ENCODE measurements at regions not wholly inside any gene's neighbourhood (a gene's known extent, or its start where the extent isn't known, plus 50 kb on each side); places are given as distances from the start of the nearest gene placed in this dataset.
A peak's percentile ranks its signal among the peaks of the same experiment; 100 is the strongest.

GRCh38 chr6:71531006-71531405 lies 242.4 kb downstream of the OGFRL1 start (continued):
- TF ChIP-seq, protein P1, sequence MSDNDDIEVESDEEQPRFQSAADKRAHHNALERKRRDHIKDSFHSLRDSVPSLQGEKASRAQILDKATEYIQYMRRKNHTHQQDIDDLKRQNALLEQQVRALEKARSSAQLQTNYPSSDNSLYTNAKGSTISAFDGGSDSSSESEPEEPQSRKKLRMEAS (CRISPR knock-in tag; IDR thresholded peaks at IDR 0.05), result no peak

- Mint-ChIP-seq H3K9me3 (no peaks in the 10 kb centered on the region), H3K4me1 (0 out of 2 replicates have a peak, but pooled peaks cover 5% of the 10 kb centered on the region), H3K27ac (no peak overlapping the region), H3K4me3 (no peak overlapping the region), H3K36me3 (no peaks in the 10 kb centered on the region), H3K27me3 (ENCODE audit: low read depth) (no peaks in the 10 kb centered on the region)
- ChIA-PET POLR2A (no interaction called here), CTCF (interaction anchor here (0.6 to 0.7 kb wide), 2 partner anchors 88 to 511 kb away, joined by 3 read pairs; no protein-coding TSS in a partner anchor)
- peak; percentile 43 for ATAC-seq
- TF ChIP-seq, protein P2, sequence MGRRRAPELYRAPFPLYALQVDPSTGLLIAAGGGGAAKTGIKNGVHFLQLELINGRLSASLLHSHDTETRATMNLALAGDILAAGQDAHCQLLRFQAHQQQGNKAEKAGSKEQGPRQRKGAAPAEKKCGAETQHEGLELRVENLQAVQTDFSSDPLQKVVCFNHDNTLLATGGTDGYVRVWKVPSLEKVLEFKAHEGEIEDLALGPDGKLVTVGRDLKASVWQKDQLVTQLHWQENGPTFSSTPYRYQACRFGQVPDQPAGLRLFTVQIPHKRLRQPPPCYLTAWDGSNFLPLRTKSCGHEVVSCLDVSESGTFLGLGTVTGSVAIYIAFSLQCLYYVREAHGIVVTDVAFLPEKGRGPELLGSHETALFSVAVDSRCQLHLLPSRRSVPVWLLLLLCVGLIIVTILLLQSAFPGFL (CRISPR knock-in tag; IDR thresholded peaks at IDR 0.05; ENCODE audit: borderline replicate concordance), result no peak
- no peak for TF ChIP-seq RELA (CRISPR knock-in tag; IDR thresholded peaks at IDR 0.05; ENCODE audit: borderline replicate concordance)
- TF ChIP-seq, protein P3, sequence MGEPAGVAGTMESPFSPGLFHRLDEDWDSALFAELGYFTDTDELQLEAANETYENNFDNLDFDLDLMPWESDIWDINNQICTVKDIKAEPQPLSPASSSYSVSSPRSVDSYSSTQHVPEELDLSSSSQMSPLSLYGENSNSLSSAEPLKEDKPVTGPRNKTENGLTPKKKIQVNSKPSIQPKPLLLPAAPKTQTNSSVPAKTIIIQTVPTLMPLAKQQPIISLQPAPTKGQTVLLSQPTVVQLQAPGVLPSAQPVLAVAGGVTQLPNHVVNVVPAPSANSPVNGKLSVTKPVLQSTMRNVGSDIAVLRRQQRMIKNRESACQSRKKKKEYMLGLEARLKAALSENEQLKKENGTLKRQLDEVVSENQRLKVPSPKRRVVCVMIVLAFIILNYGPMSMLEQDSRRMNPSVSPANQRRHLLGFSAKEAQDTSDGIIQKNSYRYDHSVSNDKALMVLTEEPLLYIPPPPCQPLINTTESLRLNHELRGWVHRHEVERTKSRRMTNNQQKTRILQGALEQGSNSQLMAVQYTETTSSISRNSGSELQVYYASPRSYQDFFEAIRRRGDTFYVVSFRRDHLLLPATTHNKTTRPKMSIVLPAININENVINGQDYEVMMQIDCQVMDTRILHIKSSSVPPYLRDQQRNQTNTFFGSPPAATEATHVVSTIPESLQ (CRISPR knock-in tag; IDR thresholded peaks at IDR 0.05), result no peak
- TF ChIP-seq, protein P4, sequence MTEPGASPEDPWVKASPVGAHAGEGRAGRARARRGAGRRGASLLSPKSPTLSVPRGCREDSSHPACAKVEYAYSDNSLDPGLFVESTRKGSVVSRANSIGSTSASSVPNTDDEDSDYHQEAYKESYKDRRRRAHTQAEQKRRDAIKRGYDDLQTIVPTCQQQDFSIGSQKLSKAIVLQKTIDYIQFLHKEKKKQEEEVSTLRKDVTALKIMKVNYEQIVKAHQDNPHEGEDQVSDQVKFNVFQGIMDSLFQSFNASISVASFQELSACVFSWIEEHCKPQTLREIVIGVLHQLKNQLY (CRISPR knock-in tag; IDR thresholded peaks at IDR 0.05), result no peak
- no peak for DNase-seq (ENCODE audit: low spot score)
Measured at GRCh38 chr6:71531841-71532240, 243.2 kb downstream of the OGFRL1 start.

DNA sequence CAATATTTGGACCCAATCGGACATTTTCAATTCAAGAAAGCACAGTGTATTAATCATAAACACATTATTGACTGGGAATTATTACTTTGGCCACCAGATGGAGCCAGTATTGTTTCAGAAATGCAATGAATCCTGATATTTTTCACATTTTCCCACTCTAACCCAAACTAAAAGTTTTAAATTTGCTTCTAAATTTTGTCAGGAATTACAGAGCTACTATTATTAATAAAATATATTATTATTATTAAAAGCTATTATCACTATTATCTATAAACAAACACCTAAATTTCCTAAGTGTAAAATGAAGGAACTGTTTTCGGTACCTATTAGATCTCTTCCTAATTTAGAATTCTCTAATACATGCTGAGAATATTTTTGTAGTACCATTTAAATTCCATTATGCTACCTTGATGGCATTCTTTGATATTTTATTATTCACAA lies 245.3 kb downstream of the OGFRL1 start:
- no peak for TF ChIP-seq PRDM15 (CRISPR knock-in tag; IDR thresholded peaks at IDR 0.05)
- TF ChIP-seq, protein P5, sequence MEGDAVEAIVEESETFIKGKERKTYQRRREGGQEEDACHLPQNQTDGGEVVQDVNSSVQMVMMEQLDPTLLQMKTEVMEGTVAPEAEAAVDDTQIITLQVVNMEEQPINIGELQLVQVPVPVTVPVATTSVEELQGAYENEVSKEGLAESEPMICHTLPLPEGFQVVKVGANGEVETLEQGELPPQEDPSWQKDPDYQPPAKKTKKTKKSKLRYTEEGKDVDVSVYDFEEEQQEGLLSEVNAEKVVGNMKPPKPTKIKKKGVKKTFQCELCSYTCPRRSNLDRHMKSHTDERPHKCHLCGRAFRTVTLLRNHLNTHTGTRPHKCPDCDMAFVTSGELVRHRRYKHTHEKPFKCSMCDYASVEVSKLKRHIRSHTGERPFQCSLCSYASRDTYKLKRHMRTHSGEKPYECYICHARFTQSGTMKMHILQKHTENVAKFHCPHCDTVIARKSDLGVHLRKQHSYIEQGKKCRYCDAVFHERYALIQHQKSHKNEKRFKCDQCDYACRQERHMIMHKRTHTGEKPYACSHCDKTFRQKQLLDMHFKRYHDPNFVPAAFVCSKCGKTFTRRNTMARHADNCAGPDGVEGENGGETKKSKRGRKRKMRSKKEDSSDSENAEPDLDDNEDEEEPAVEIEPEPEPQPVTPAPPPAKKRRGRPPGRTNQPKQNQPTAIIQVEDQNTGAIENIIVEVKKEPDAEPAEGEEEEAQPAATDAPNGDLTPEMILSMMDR (IDR thresholded peaks at IDR 0.05), result peak; percentile 41
- Mint-ChIP-seq H3K27ac (no peak overlapping the region), H3K4me1 (0 out of 2 replicates have a peak, but pooled peaks cover 5% of the 10 kb centered on the region), H3K27me3 (ENCODE audit: low read depth) (no peaks in the 10 kb centered on the region), H3K4me3 (no peak overlapping the region), H3K9me3 (no peaks in the 10 kb centered on the region), H3K36me3 (no peaks in the 10 kb centered on the region)
- ChIA-PET CTCF (no interaction called here), POLR2A (no interaction called here)
- ATAC-seq (no peak), DNase-seq (ENCODE audit: low spot score) (no peak)

- ATAC-seq (no peak), DNase-seq (ENCODE audit: low spot score) (no peak)
- POLR2A ChIA-PET, result no interaction called here
- H3K4me3 Mint-ChIP-seq, result no peak overlapping the region
- CTCF ChIA-PET, result interaction anchor here (1.3 kb wide), 1 partner anchor 551 kb away, joined by 3 read pairs; no protein-coding TSS in a partner anchor
- H3K9me3 Mint-ChIP-seq, result no peaks in the 10 kb centered on the region
- H3K27ac Mint-ChIP-seq, result no peak overlapping the region
- H3K36me3 Mint-ChIP-seq, result no peaks in the 10 kb centered on the region
- 0 out of 2 replicates have a peak, but pooled peaks cover 5% of the 10 kb centered on the region for H3K4me1 Mint-ChIP-seq
- no peaks in the 10 kb centered on the region for H3K27me3 Mint-ChIP-seq (ENCODE audit: low read depth)
- TF ChIP-seq ZNF317 (CRISPR knock-in tag; IDR thresholded peaks at IDR 0.05; ENCODE audit: borderline replicate concordance, low read depth) (no peak), ZNF416 (CRISPR knock-in tag; IDR thresholded peaks at IDR 0.05) (no peak), ATF1 (CRISPR knock-in tag; IDR thresholded peaks at IDR 0.05) (no peak), NFE2L1 (CRISPR knock-in tag; IDR thresholded peaks at IDR 0.05) (no peak), CREB1 (CRISPR knock-in tag; IDR thresholded peaks at IDR 0.05) (no peak), ZNF121 (CRISPR knock-in tag; IDR thresholded peaks at IDR 0.05) (no peak), ESRRA (CRISPR knock-in tag; IDR thresholded peaks at IDR 0.05; ENCODE audit: borderline replicate concordance) (no peak), GTF2I (CRISPR knock-in tag; conservative IDR thresholded peaks at IDR 0.05) (no peak), ZNF671 (CRISPR knock-in tag; IDR thresholded peaks at IDR 0.05) (no peak)
- TF ChIP-seq, protein P2 (CRISPR knock-in tag; IDR thresholded peaks at IDR 0.05; ENCODE audit: borderline replicate concordance), result no peak
- TF ChIP-seq, protein P6, sequence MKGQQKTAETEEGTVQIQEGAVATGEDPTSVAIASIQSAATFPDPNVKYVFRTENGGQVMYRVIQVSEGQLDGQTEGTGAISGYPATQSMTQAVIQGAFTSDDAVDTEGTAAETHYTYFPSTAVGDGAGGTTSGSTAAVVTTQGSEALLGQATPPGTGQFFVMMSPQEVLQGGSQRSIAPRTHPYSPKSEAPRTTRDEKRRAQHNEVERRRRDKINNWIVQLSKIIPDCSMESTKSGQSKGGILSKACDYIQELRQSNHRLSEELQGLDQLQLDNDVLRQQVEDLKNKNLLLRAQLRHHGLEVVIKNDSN (CRISPR knock-in tag; IDR thresholded peaks at IDR 0.05), result no peak
Measured at GRCh38 chr6:71534921-71535320, 246.3 kb downstream of the OGFRL1 start.
